Activated T-helper 17 cell treated with anti-CD3 and anti-CD28 coated beads, Interleukin-2, amount 50 U/mL, for 72 hours (primary cell): ENCODE measurements at regions not wholly inside any gene's neighbourhood (a gene's known extent, or its start where the extent isn't known, plus 50 kb on each side); places are given as distances from the start of the nearest gene placed in this dataset.

ENCODE experiments used
- ATAC-seq: fragments of 150-1000 bp; cut with Tn5 transposase; replicated peaks from 2 replicates; pipeline ENCODE4 v1.10.0; 2021; ENCODE audit warnings: mild to moderate bottlenecking, moderate library complexity
- H3K27ac Mint-ChIP-seq: one replicate; pipeline ENCODE4 v1.8.0; 2022; ENCODE audit warnings: mixed read lengths
- H3K27me3 Mint-ChIP-seq: one replicate; pipeline ENCODE4 v1.8.0; 2022; ENCODE audit warnings: mixed read lengths
- H3K36me3 Mint-ChIP-seq: one replicate; pipeline ENCODE4 v1.8.0; 2022; ENCODE audit warnings: low read depth, mild to moderate bottlenecking, mixed read lengths
- H3K4me1 Mint-ChIP-seq: one replicate; pipeline ENCODE4 v1.8.0; 2022; ENCODE audit warnings: mixed read lengths
- H3K4me3 Mint-ChIP-seq: one replicate; pipeline ENCODE4 v1.8.0; 2022; ENCODE audit warnings: mild to moderate bottlenecking, mixed read lengths
- H3K9me3 Mint-ChIP-seq: one replicate; pipeline ENCODE4 v1.8.0; 2022; ENCODE audit warnings: mixed read lengths

- Mint-ChIP-seq H3K27ac (no peak overlapping the region), H3K27me3 (peaks cover 14% of the 10 kb centered on the region), H3K4me1 (no peaks in the 10 kb centered on the region), H3K4me3 (no peak overlapping the region), H3K36me3 (no peaks in the 10 kb centered on the region), H3K9me3 (no peaks in the 10 kb centered on the region)
- ATAC-seq, result no peak
Measured at GRCh38 chr3:132822837-132823236, 100.6 kb upstream of the NPHP3 start.

DNA sequence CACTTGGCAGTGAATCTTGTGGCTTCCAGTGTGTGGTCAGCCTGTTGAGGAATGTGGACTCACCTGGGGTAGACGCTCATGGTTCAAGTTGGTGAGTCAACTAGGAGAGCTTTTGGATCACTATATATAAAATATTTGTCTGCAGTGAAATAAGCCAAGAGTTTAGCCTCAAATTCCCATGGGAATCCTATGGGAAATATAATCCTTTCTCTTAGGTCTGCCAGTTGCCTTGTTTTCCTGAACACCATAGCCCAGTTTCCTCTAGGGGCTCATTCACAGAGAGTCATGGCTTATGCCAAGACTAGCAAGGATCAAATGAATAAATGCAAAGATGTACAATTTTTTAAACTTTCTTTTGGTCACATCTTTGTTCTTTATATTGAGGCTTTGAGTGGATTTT is 100.1 kb upstream of the NPHP3 start:
- H3K4me3 Mint-ChIP-seq, result no peak overlapping the region
- no peaks in the 10 kb centered on the region for H3K9me3 Mint-ChIP-seq
- H3K36me3 Mint-ChIP-seq, result no peaks in the 10 kb centered on the region

DNA sequence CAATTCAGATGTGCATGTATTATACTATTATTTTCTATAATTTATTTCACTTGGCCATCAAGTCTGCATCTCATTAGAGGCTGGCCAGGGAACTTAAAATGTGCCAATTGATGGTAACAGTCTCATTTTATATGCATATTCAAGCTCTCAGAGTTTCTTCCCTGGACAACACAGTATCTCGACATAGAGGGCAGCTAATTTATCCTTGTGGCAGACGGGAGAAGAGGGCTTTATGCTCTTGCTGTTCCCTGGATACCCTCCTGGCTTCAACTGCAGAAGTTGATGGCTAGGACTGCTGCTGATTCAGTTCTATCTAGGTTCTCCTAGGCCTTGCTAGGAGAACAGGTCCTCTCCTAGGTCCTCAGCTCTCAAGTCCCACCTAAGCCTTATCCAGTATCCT is 99.1 kb upstream of the NPHP3 start:
- no peaks in the 10 kb centered on the region for H3K4me1 Mint-ChIP-seq
- no peak overlapping the region for H3K4me3 Mint-ChIP-seq
- H3K36me3 Mint-ChIP-seq, result no peaks in the 10 kb centered on the region
- H3K27me3 Mint-ChIP-seq, result peaks cover 15% of the 10 kb centered on the region
- H3K27ac Mint-ChIP-seq, result no peak overlapping the region
- H3K9me3 Mint-ChIP-seq, result no peaks in the 10 kb centered on the region
- no peak for ATAC-seq

More for the DNA sequence above, 100.1 kb upstream of the NPHP3 start:
- Mint-ChIP-seq H3K27me3 (peaks cover 20% of the 10 kb centered on the region), H3K4me1 (no peaks in the 10 kb centered on the region), H3K27ac (no peak overlapping the region)
- no peak for ATAC-seq

DNA sequence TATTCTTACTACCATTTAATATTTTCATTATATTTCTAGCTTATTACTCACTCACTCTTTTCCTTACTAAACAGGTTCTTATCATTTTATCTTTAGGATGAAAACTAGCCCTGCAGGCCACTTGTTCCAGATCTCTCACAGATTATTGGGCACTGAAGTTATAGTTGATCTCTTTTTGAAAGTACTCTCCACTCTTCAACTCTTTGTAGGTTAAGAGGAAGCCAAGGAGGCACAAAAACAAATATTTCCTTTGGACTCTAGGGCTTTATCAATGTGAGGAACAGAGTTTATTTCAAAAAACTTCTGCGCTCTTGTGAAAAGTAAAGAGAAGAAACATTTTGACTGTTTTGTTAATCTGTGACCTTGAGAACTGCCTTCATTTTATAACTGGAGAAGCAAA is 96.0 kb upstream of the NPHP3 start:
- no peaks in the 10 kb centered on the region for H3K36me3 Mint-ChIP-seq
- H3K27me3 Mint-ChIP-seq, result peaks cover 17% of the 10 kb centered on the region
- no peak overlapping the region for H3K27ac Mint-ChIP-seq
- H3K4me3 Mint-ChIP-seq, result no peak overlapping the region
- no peaks in the 10 kb centered on the region for H3K4me1 Mint-ChIP-seq
- no peak for ATAC-seq
- H3K9me3 Mint-ChIP-seq, result peaks cover 2% of the 10 kb centered on the region

DNA sequence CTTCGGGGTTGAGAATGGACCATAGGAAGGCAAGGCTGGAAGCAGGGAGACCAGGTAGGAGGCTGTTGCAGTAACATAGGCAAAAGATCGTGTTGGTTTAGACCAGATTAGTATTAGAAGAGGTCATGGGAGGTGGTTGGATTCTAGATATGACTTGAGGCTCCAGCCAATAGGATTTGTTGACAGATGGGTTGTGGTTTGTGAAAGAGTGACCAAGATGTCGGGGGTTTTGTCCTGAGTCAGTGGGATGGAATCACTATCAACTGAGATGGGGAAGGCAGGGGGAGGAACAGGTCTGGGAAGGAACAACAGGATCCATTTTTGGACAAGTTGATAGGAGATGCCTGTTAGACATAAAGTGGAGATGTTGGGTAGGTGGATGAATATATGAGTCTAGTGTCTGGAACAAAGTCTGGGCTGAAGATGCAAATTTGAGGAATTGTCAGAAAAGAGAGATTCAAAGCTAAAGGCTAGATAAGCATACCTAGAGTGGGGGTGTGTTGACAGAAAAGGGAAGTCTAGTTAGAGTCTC is 95.5 kb upstream of the NPHP3 start:
- ATAC-seq, result no peak
- Mint-ChIP-seq H3K36me3 (no peaks in the 10 kb centered on the region), H3K27ac (no peak overlapping the region), H3K9me3 (peaks cover 5% of the 10 kb centered on the region), H3K4me3 (no peak overlapping the region), H3K27me3 (peaks cover 19% of the 10 kb centered on the region), H3K4me1 (no peaks in the 10 kb centered on the region)

- no peak overlapping the region for H3K27ac Mint-ChIP-seq
- ATAC-seq, result no peak
- H3K4me1 Mint-ChIP-seq, result no peaks in the 10 kb centered on the region
- no peaks in the 10 kb centered on the region for H3K36me3 Mint-ChIP-seq
- no peaks in the 10 kb centered on the region for H3K27me3 Mint-ChIP-seq
- no peak overlapping the region for H3K4me3 Mint-ChIP-seq
- no peaks in the 10 kb centered on the region for H3K9me3 Mint-ChIP-seq
Measured at GRCh38 chr3:132805071-132805470, 82.9 kb upstream of the NPHP3 start.

DNA sequence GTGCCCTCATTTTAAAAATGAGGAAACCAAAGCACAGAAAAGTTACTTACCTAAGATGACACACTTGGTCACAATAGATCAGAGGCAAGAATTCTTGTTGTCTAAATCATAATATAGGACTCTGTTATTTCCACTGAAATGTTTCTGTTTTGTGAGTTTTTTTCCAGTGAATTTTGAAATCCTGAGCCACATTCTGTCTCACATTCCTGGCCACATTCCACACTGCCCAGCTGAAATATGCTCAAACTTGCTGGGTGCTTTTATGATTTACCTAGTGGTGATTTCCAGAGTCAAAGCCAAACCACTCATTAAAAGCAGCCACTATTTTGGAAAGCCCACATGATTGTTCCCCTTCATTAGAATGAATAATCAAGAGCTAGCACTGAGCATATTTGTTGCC is 82.3 kb upstream of the NPHP3 start:
- Mint-ChIP-seq H3K27ac (no peak overlapping the region), H3K27me3 (no peaks in the 10 kb centered on the region), H3K4me3 (no peak overlapping the region), H3K9me3 (no peaks in the 10 kb centered on the region), H3K4me1 (no peaks in the 10 kb centered on the region), H3K36me3 (no peaks in the 10 kb centered on the region)
- ATAC-seq, result no peak

GRCh38 chr3:132803889-132804288 is 81.7 kb upstream of the NPHP3 start:
- Mint-ChIP-seq H3K27ac (no peak overlapping the region), H3K4me1 (no peaks in the 10 kb centered on the region), H3K36me3 (no peaks in the 10 kb centered on the region), H3K4me3 (no peak overlapping the region), H3K27me3 (no peaks in the 10 kb centered on the region), H3K9me3 (no peaks in the 10 kb centered on the region)
- ATAC-seq, result no peak

DNA sequence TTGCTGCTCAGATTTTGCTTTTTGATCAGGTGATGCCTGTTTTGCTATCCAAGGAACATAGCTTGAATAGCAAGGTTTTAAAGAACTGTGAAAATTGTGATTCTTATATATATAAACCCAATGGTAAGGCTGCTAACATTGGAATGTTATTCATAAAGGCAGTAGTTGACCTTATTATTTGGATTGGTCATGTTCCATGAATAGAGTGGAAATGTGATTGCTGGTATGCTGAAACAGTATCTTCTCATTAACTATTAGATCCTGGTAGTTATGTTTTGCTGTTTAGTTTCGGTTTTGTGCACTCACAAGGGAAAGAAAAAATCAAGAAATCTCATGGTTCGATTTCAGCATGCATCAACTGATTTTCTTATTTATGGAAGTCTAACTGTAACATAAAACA is 78.7 kb upstream of the NPHP3 start:
- Mint-ChIP-seq H3K4me3 (no peak overlapping the region), H3K4me1 (no peaks in the 10 kb centered on the region)

DNA sequence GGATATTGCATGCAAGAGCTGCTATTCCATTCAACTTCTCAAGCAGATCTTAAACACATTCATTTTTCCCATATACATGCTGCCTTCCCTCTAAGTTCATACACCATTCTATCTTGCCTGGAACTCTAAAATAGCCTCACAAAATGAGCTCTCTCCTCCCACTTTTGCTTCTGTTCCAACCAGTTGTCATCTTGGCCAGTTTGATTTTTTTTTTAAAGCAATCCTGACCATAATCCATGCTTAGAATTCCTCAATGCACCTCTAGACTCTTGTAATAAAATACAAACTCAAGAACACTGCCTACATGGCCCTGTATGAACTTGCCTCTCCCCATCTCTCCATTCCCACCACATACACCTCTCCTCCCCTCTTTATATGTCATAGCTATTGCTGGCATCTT is 68.6 kb upstream of the NPHP3 start:
- Mint-ChIP-seq H3K36me3 (no peaks in the 10 kb centered on the region), H3K4me1 (no peaks in the 10 kb centered on the region), H3K27ac (no peak overlapping the region), H3K27me3 (peaks cover 28% of the 10 kb centered on the region), H3K4me3 (no peak overlapping the region), H3K9me3 (no peaks in the 10 kb centered on the region)
- no peak for ATAC-seq

More for the DNA sequence above, 78.7 kb upstream of the NPHP3 start:
- no peaks in the 10 kb centered on the region for H3K27me3 Mint-ChIP-seq
- no peak for ATAC-seq
- no peaks in the 10 kb centered on the region for H3K36me3 Mint-ChIP-seq
- no peaks in the 10 kb centered on the region for H3K9me3 Mint-ChIP-seq
- H3K27ac Mint-ChIP-seq, result no peak overlapping the region

- no peaks in the 10 kb centered on the region for H3K36me3 Mint-ChIP-seq
- H3K4me3 Mint-ChIP-seq, result no peak overlapping the region
- H3K4me1 Mint-ChIP-seq, result no peaks in the 10 kb centered on the region
- H3K9me3 Mint-ChIP-seq, result no peaks in the 10 kb centered on the region
- H3K27me3 Mint-ChIP-seq, result peaks cover 32% of the 10 kb centered on the region
- no peak for ATAC-seq
- no peak overlapping the region for H3K27ac Mint-ChIP-seq
Measured at GRCh38 chr3:132789959-132790358, 67.8 kb upstream of the NPHP3 start.

- Mint-ChIP-seq H3K27me3 (peaks cover 28% of the 10 kb centered on the region), H3K4me1 (no peaks in the 10 kb centered on the region), H3K9me3 (no peaks in the 10 kb centered on the region), H3K4me3 (no peak overlapping the region), H3K36me3 (no peaks in the 10 kb centered on the region), H3K27ac (no peak overlapping the region)
- ATAC-seq, result no peak
Measured at GRCh38 chr3:132788301-132788671, 66.1 kb upstream of the NPHP3 start.

DNA sequence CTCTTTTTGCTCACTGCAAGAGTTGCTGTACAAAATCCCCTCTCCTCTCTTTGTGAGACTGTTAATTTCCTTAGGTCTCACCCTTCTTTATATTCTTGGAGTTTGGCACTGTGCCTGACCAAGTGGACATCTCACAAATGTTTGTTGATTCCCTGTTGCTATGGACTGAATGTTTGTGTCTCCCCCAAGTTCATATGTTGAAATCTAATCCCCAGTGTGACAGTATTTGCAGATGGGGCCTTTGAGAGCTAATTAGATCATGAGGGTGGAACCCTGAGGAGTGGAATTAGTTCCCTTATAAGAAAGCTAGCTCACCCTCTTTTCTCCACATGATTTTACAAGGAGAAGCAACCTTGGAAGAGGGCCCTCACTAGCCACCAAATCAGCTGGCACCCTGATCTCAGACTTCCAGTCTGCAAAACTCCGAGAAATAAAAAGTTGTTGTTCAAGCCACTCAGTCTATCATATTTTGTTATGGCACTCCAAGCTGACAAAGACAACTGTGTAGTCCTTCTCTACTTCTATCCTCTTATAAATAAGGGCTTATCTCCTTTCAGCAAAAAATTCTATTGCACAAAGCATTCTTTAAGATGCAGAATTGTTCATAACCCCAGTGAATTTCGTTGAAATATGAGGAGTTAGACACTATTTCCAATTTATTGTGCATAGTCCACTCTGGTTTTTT is 65.5 kb upstream of the NPHP3 start:
- Mint-ChIP-seq H3K36me3 (no peaks in the 10 kb centered on the region), H3K27me3 (peaks cover 25% of the 10 kb centered on the region), H3K4me3 (no peak overlapping the region), H3K9me3 (no peaks in the 10 kb centered on the region), H3K4me1 (no peaks in the 10 kb centered on the region), H3K27ac (no peak overlapping the region)
- no peak for ATAC-seq

GRCh38 chr3:132786890-132787289 is 64.7 kb upstream of the NPHP3 start:
- ATAC-seq, result no peak
- peaks cover 21% of the 10 kb centered on the region for H3K27me3 Mint-ChIP-seq
- no peaks in the 10 kb centered on the region for H3K9me3 Mint-ChIP-seq
- no peak overlapping the region for H3K4me3 Mint-ChIP-seq
- H3K27ac Mint-ChIP-seq, result no peak overlapping the region
- no peaks in the 10 kb centered on the region for H3K36me3 Mint-ChIP-seq
- H3K4me1 Mint-ChIP-seq, result no peaks in the 10 kb centered on the region

DNA sequence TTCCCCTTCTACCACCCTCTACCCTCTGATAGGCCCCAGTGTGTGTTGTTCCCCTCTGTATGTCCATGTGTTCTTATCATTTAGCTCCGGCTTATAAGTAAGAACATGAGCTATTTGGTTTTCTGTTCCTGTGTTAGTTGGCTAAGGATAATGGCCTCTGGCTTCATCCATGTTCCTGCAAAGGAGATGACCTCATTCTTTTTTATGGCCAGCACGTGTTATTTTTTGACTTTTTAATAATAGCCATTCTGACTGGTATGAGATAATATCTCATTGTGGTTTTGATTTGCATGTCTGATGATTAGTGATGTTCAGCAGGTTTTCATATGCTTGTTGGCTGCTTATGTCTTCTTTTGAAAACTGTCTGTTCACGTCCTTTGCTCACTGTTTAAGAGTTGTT is 63.1 kb upstream of the NPHP3 start:
- H3K4me1 Mint-ChIP-seq, result no peaks in the 10 kb centered on the region
- no peak for ATAC-seq
- H3K4me3 Mint-ChIP-seq, result no peak overlapping the region
- H3K36me3 Mint-ChIP-seq, result no peaks in the 10 kb centered on the region
- H3K9me3 Mint-ChIP-seq, result no peaks in the 10 kb centered on the region
- no peak overlapping the region for H3K27ac Mint-ChIP-seq
- peaks cover 14% of the 10 kb centered on the region for H3K27me3 Mint-ChIP-seq
